ENCODE measurements at regions not wholly inside any gene's neighbourhood (a gene's known extent, or its start where the extent isn't known, plus 50 kb on each side); places are given as distances from the start of the nearest gene placed in this dataset.
"Not testable (repeated sequence)": the region's sequence is repeated elsewhere in the genome, so short reads cannot be mapped to it uniquely, and the experiment has no call there.

GRCh38 chr15:24223739-24224138 is 451.8 kb upstream of the NPAP1 start:
- TF ChIP-seq, protein P1, sequence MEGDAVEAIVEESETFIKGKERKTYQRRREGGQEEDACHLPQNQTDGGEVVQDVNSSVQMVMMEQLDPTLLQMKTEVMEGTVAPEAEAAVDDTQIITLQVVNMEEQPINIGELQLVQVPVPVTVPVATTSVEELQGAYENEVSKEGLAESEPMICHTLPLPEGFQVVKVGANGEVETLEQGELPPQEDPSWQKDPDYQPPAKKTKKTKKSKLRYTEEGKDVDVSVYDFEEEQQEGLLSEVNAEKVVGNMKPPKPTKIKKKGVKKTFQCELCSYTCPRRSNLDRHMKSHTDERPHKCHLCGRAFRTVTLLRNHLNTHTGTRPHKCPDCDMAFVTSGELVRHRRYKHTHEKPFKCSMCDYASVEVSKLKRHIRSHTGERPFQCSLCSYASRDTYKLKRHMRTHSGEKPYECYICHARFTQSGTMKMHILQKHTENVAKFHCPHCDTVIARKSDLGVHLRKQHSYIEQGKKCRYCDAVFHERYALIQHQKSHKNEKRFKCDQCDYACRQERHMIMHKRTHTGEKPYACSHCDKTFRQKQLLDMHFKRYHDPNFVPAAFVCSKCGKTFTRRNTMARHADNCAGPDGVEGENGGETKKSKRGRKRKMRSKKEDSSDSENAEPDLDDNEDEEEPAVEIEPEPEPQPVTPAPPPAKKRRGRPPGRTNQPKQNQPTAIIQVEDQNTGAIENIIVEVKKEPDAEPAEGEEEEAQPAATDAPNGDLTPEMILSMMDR (IDR thresholded peaks at IDR 0.05; ENCODE audit: low read depth, low read length) = no peak
- Histone ChIP-seq H3K9me3 (ENCODE audit: severe bottlenecking) (no peaks in the 10 kb centered on the region), H3K27me3 (ENCODE audit: insufficient read depth, low read depth, severe bottlenecking) (peaks cover 5% of the 10 kb centered on the region), H3K27ac (no peak overlapping the region), H3K4me3 (ENCODE audit: low read depth, low read length) (no peak overlapping the region), H3K36me3 (no peaks in the 10 kb centered on the region)
- no peak for DNase-seq

GRCh38 chr15:24224161-24224560 is 451.4 kb upstream of the NPAP1 start:
- H3K27ac ChIP-seq = no peak overlapping the region
- H3K9me3 ChIP-seq (ENCODE audit: severe bottlenecking) = no peaks in the 10 kb centered on the region
- no peak for DNase-seq
- TF ChIP-seq, protein P1 (IDR thresholded peaks at IDR 0.05; ENCODE audit: low read depth, low read length) = no peak
- no peak overlapping the region for H3K4me3 ChIP-seq (ENCODE audit: low read depth, low read length)
- H3K27me3 ChIP-seq (ENCODE audit: insufficient read depth, low read depth, severe bottlenecking) = peaks cover 5% of the 10 kb centered on the region
- no peaks in the 10 kb centered on the region for H3K36me3 ChIP-seq

DNA sequence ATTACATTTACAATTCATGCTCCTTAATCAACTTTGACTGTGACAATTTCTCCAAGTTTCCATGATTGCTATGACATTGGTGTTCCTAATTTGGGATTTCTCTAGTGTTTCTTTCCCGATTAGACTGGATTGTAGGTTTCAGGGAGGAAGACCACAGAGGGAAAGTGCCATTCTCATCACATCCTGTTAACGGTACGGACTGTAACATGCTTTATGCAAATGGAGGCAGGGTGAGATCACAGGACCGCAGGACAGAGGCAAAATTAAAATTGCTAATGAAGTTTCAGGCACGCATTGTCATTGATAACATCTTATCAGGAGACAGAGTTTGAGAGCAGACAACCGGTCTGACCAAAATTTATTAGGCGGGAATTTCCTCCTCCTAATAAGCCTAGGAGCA is 446.7 kb upstream of the NPAP1 start:
- H3K27ac ChIP-seq; H3K9me3 ChIP-seq (ENCODE audit: severe bottlenecking); DNase-seq: not testable (repeated sequence)

GRCh38 chr15:24233134-24233533 is 442.4 kb upstream of the NPAP1 start:
- H3K27me3 ChIP-seq (ENCODE audit: insufficient read depth, low read depth, severe bottlenecking); H3K4me3 ChIP-seq (ENCODE audit: low read depth, low read length); DNase-seq; H3K36me3 ChIP-seq; H3K9me3 ChIP-seq (ENCODE audit: severe bottlenecking); H3K27ac ChIP-seq: not testable (repeated sequence)

More for the DNA sequence above, 446.7 kb upstream of the NPAP1 start:
- H3K4me3 ChIP-seq (ENCODE audit: low read depth, low read length); H3K36me3 ChIP-seq; H3K27me3 ChIP-seq (ENCODE audit: insufficient read depth, low read depth, severe bottlenecking): not testable (repeated sequence)

GRCh38 chr15:24240580-24240979 is 435.0 kb upstream of the NPAP1 start:
- H3K27me3 ChIP-seq (ENCODE audit: insufficient read depth, low read depth, severe bottlenecking); H3K9me3 ChIP-seq (ENCODE audit: severe bottlenecking); DNase-seq; H3K27ac ChIP-seq; H3K36me3 ChIP-seq; H3K4me3 ChIP-seq (ENCODE audit: low read depth, low read length): not testable (repeated sequence)

GRCh38 chr15:24259106-24259505 is 416.5 kb upstream of the NPAP1 start:
- not testable (repeated sequence) for H3K27ac ChIP-seq; H3K36me3 ChIP-seq; H3K27me3 ChIP-seq (ENCODE audit: insufficient read depth, low read depth, severe bottlenecking); DNase-seq; H3K4me3 ChIP-seq (ENCODE audit: low read depth, low read length); H3K9me3 ChIP-seq (ENCODE audit: severe bottlenecking)

- not testable (repeated sequence) for DNase-seq; H3K4me3 ChIP-seq (ENCODE audit: low read depth, low read length); H3K36me3 ChIP-seq; H3K27ac ChIP-seq; H3K27me3 ChIP-seq (ENCODE audit: insufficient read depth, low read depth, severe bottlenecking); H3K9me3 ChIP-seq (ENCODE audit: severe bottlenecking)
Observed at GRCh38 chr15:24260407-24260806, 415.2 kb upstream of the NPAP1 start.

GRCh38 chr15:24260854-24261253 is 414.7 kb upstream of the NPAP1 start:
- H3K27ac ChIP-seq; H3K4me3 ChIP-seq (ENCODE audit: low read depth, low read length); DNase-seq; H3K27me3 ChIP-seq (ENCODE audit: insufficient read depth, low read depth, severe bottlenecking); H3K9me3 ChIP-seq (ENCODE audit: severe bottlenecking); H3K36me3 ChIP-seq: not testable (repeated sequence)

DNA sequence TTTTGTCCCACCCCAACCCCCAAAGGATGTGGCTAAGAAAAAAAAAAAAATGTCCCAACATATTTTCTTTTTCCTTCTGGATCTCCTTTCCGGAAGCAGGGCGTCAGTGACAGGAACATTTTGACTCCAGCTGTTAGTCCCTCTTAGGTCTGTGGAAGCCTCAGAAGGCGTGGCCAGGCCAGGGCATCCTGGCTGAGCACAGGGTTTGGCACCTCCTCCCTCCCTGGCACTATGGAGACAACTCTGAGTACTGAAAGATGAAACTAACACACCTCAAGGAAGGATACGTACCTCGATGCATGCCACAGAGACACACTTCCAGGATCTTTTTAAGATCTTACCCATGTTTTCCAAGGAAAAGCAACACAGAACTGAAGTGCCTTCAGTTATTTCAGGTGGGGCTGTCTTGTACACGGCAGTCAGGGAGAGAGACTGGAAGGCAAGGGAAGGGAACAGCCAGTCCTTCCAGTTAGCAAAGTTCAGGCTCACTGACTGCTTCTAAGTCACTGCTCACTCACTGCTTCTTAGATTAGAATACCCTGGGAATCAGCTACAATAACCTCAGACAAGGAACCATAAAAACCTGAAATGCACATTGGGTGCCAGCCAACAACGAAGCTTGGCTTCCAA is 406.9 kb upstream of the NPAP1 start:
- not testable (repeated sequence) for DNase-seq; H3K27ac ChIP-seq; H3K9me3 ChIP-seq (ENCODE audit: severe bottlenecking); H3K4me3 ChIP-seq (ENCODE audit: low read depth, low read length); H3K27me3 ChIP-seq (ENCODE audit: insufficient read depth, low read depth, severe bottlenecking); H3K36me3 ChIP-seq
